Smooth muscle cell (in vitro differentiated cells): ENCODE measurements at regions not wholly inside any gene's neighbourhood (a gene's known extent, or its start where the extent isn't known, plus 50 kb on each side); places are given as distances from the start of the nearest gene placed in this dataset.

Source experiments
- DNase-seq: peaks from one replicate; lab custom pipeline; 2025; ENCODE audit not compliant: unreplicated experiment; lab: John Stamatoyannopoulos, UW
- H2AFZ ChIP-seq: fragments of 200-600 bp; sonication (generic); 2 replicates; pipeline ENCODE4 v1.6.0; 2016; ENCODE audit warnings: antibody characterized with exemption, low read depth, mild to moderate bottlenecking
- H3F3A ChIP-seq: fragments of 200-600 bp; sonication (generic); 2 replicates; pipeline ENCODE4 v1.6.0; 2017; ENCODE audit warnings: antibody characterized with exemption, low read depth
- H3K27ac ChIP-seq: fragments of 200-600 bp; sonication (generic); 2 replicates; pipeline ENCODE4 v1.5.1; 2016; ENCODE audit warnings: low read depth, mild to moderate bottlenecking
- H3K27me3 ChIP-seq: fragments of 200-600 bp; sonication (generic); 2 replicates; pipeline ENCODE4 v1.6.1; 2016; ENCODE audit warnings: low read depth, mild to moderate bottlenecking
- H3K36me3 ChIP-seq: fragments of 200-600 bp; sonication (generic); 2 replicates; pipeline ENCODE4 v1.5.1; 2016; ENCODE audit warnings: low read depth
- H3K4me1 ChIP-seq: fragments of 200-600 bp; sonication (generic); 2 replicates; pipeline ENCODE4 v1.5.1; 2016; ENCODE audit warnings: low read depth
- H3K4me2 ChIP-seq: fragments of 200-600 bp; sonication (generic); 2 replicates; pipeline ENCODE4 v1.6.0; 2016; ENCODE audit warnings: mild to moderate bottlenecking
- H3K4me3 ChIP-seq: fragments of 200-600 bp; sonication (generic); 2 replicates; pipeline ENCODE4 v1.5.1; 2016; ENCODE audit warnings: mild to moderate bottlenecking
- H3K79me2 ChIP-seq: fragments of 200-600 bp; sonication (generic); 2 replicates; pipeline ENCODE4 v1.6.0; 2016; ENCODE audit warnings: low read depth, mild to moderate bottlenecking
- H3K9ac ChIP-seq: fragments of 200-600 bp; sonication (generic); 2 replicates; pipeline ENCODE4 v1.6.0; 2016; ENCODE audit warnings: low read depth
- H3K9me3 ChIP-seq: fragments of 200-600 bp; sonication (generic); replicated peaks from 2 replicates; pipeline ENCODE4 v1.5.1; 2016; ENCODE audit warnings: low read depth
- H4K20me1 ChIP-seq: fragments of 200-600 bp; sonication (generic); 2 replicates; pipeline ENCODE4 v1.6.0; 2016; ENCODE audit warnings: low read depth
- CTCF ChIP-seq: fragments of 200-600 bp; sonication (generic); IDR thresholded peaks from 2 replicates; pipeline ENCODE4 v1.5.1; 2017; ENCODE audit warnings: borderline replicate concordance, mild to moderate bottlenecking, antibody characterized with exemption; ENCODE audit not compliant: insufficient read depth, poor library complexity, severe bottlenecking
- WGBS: methylation state at CpG from one replicate; pipeline ENCODE4 v1.1.7; 2016; ENCODE audit warnings: low lambda C conversion rate; 5-methylcytosine and 5-hydroxymethylcytosine counted together

GRCh38 chr13:33554919-33555791, 262.8 kb upstream of the RFC3 start:
- H3K27me3 ChIP-seq: no peaks in the 10 kb centered on the region
- TF ChIP-seq CTCF: no peak
- peak overlapping the region; percentile 13 for H3K27ac ChIP-seq
- no peak overlapping the region for H3K4me2 ChIP-seq
- no peaks in the 10 kb centered on the region for H3K4me1 ChIP-seq
- no peak overlapping the region for H3K9ac ChIP-seq
- no peak for DNase-seq
- WGBS: 63% methylated on average over 3 of the region's 3 CpGs
- no peak overlapping the region for H2AFZ ChIP-seq
- no peaks in the 10 kb centered on the region for H3K36me3 ChIP-seq
- no peaks in the 10 kb centered on the region for H3F3A ChIP-seq
- H3K79me2 ChIP-seq: no peaks in the 10 kb centered on the region
- no peaks in the 10 kb centered on the region for H4K20me1 ChIP-seq
- H3K4me3 ChIP-seq: no peak overlapping the region
- no peaks in the 10 kb centered on the region for H3K9me3 ChIP-seq

- WGBS: 100% methylated on average over 1 of the region's 1 CpG
- Histone ChIP-seq H3K27ac (no peak overlapping the region), H3F3A (no peaks in the 10 kb centered on the region), H3K27me3 (no peaks in the 10 kb centered on the region), H3K9ac (no peak overlapping the region), H3K36me3 (no peaks in the 10 kb centered on the region), H3K79me2 (no peaks in the 10 kb centered on the region), H3K9me3 (no peaks in the 10 kb centered on the region), H3K4me3 (no peak overlapping the region), H2AFZ (no peak overlapping the region), H3K4me2 (no peak overlapping the region), H4K20me1 (no peaks in the 10 kb centered on the region), H3K4me1 (no peaks in the 10 kb centered on the region)
- TF ChIP-seq CTCF: no peak
- DNase-seq: no peak
These were observed 261.1 kb upstream of the RFC3 start for GRCh38 chr13:33556828-33557227.

GRCh38 chr13:33560726-33561125, 257.2 kb upstream of the RFC3 start:
- Histone ChIP-seq H3F3A (no peaks in the 10 kb centered on the region), H3K4me2 (no peak overlapping the region), H3K27me3 (no peaks in the 10 kb centered on the region), H3K9me3 (no peaks in the 10 kb centered on the region), H3K36me3 (no peaks in the 10 kb centered on the region), H4K20me1 (no peaks in the 10 kb centered on the region), H2AFZ (no peak overlapping the region), H3K4me3 (no peak overlapping the region), H3K27ac (no peak overlapping the region), H3K79me2 (no peaks in the 10 kb centered on the region), H3K4me1 (no peaks in the 10 kb centered on the region), H3K9ac (no peak overlapping the region)
- no peak for DNase-seq
- TF ChIP-seq CTCF: no peak

- no peak overlapping the region for H3K9ac ChIP-seq
- WGBS: 92% methylated on average over 2 of the region's 2 CpGs
- H3K36me3 ChIP-seq: no peaks in the 10 kb centered on the region
- H4K20me1 ChIP-seq: no peaks in the 10 kb centered on the region
- no peak overlapping the region for H3K4me2 ChIP-seq
- no peak overlapping the region for H3K4me3 ChIP-seq
- no peak for DNase-seq
- H3K4me1 ChIP-seq: no peaks in the 10 kb centered on the region
- H3K79me2 ChIP-seq: no peaks in the 10 kb centered on the region
- H3K9me3 ChIP-seq: no peaks in the 10 kb centered on the region
- TF ChIP-seq CTCF: no peak
- no peak overlapping the region for H2AFZ ChIP-seq
- no peaks in the 10 kb centered on the region for H3K27me3 ChIP-seq
- no peak overlapping the region for H3K27ac ChIP-seq
- no peaks in the 10 kb centered on the region for H3F3A ChIP-seq
These were observed 256.3 kb upstream of the RFC3 start for GRCh38 chr13:33561627-33562026.
